ENCODE measurements at regions not wholly inside any gene's neighbourhood (a gene's known extent, or its start where the extent isn't known, plus 50 kb on each side); places are given as distances from the start of the nearest gene placed in this dataset.

DNA sequence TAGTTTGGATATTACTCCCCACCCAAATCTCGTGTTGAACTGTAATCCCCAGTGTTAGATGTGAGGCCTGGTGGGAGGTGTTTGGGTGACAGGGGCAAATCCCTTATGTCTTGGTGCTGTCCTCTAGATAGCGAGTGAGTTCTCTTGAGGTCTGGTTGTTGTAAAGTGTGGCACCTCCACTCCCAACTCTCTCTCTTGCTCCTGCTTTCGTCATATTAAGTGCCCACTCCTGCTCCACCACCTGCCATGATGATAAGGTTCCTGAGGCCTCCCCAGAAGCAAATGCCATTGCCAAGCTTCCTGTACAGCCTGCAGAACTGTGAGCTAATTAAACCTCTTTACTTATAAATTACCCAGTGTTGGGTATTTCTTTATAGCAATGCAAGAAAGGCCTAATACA is 944.3 kb downstream of the ADGRL3 start:
- no peak overlapping the region for H3K27ac ChIP-seq (ENCODE audit: low read length)
- in situ Hi-C loops (cut with HindIII; ENCODE audit: low pct_unique_long_range_greater_than_20kb, low sequenced_read_pairs), result no loop called here
- BruUV-seq (replicated peaks), result no TSS peak
- intact Hi-C loops (cut with micrococcal nuclease; ENCODE audit: unreplicated experiment), result no loop called here
- no peaks in the 10 kb centered on the region for H3K4me1 ChIP-seq (ENCODE audit: control insufficient read depth, insufficient read depth, low read length)
- H3K4me3 ChIP-seq (ENCODE audit: low read depth in 2 of 2, low read length in 2 of 2), result no peak overlapping the region
- POLR2A ChIA-PET, result no interaction called here
- ATAC-seq (no peak), DNase-seq (ENCODE audit: low read depth, low spot score) (no peak)
- CTCF ChIA-PET, result no interaction called here
- H3K9me3 ChIP-seq (ENCODE audit: control insufficient read depth, insufficient read depth, low read depth, low read length), result no peaks in the 10 kb centered on the region
- H3K27me3 ChIP-seq (ENCODE audit: control insufficient read depth, insufficient read depth, low read length), result no peaks in the 10 kb centered on the region
- H3K36me3 ChIP-seq (ENCODE audit: control insufficient read depth, insufficient read depth, low read length), result no peaks in the 10 kb centered on the region
- TF ChIP-seq TCF7L2 (IDR thresholded peaks at IDR 0.05; ENCODE audit: low read depth, low read length) (no peak), REST (IDR thresholded peaks at IDR 0.05; ENCODE audit: insufficient read depth in 1 of 2, low read depth in 2 of 2, low read length in 1 of 2) (no peak), SIN3A (IDR thresholded peaks at IDR 0.05; ENCODE audit: borderline replicate concordance, insufficient read depth, low read depth, low read length) (no peak), POLR2AphosphoS5 (IDR thresholded peaks at IDR 0.05; ENCODE audit: low read depth, low read length) (no peak)
- TF ChIP-seq, protein P1, sequence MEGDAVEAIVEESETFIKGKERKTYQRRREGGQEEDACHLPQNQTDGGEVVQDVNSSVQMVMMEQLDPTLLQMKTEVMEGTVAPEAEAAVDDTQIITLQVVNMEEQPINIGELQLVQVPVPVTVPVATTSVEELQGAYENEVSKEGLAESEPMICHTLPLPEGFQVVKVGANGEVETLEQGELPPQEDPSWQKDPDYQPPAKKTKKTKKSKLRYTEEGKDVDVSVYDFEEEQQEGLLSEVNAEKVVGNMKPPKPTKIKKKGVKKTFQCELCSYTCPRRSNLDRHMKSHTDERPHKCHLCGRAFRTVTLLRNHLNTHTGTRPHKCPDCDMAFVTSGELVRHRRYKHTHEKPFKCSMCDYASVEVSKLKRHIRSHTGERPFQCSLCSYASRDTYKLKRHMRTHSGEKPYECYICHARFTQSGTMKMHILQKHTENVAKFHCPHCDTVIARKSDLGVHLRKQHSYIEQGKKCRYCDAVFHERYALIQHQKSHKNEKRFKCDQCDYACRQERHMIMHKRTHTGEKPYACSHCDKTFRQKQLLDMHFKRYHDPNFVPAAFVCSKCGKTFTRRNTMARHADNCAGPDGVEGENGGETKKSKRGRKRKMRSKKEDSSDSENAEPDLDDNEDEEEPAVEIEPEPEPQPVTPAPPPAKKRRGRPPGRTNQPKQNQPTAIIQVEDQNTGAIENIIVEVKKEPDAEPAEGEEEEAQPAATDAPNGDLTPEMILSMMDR (IDR thresholded peaks at IDR 0.05), result no peak

GRCh38 chr4:62135565-62136156 is 935.5 kb downstream of the ADGRL3 start:
- no peak for DNase-seq (ENCODE audit: low read depth, low spot score)
- H3K36me3 ChIP-seq (ENCODE audit: control insufficient read depth, insufficient read depth, low read length), result no peaks in the 10 kb centered on the region
- no peaks in the 10 kb centered on the region for H3K27me3 ChIP-seq (ENCODE audit: control insufficient read depth, insufficient read depth, low read length)
- no peak overlapping the region for H3K27ac ChIP-seq (ENCODE audit: low read length)
- ChIA-PET POLR2A (no interaction called here), CTCF (no interaction called here)
- intact Hi-C loops (cut with micrococcal nuclease; ENCODE audit: unreplicated experiment), result no loop called here
- BruUV-seq (replicated peaks), result no TSS peak
- TF ChIP-seq, protein P1 (IDR thresholded peaks at IDR 0.05), result no peak
- no peak for TF ChIP-seq REST (IDR thresholded peaks at IDR 0.05; ENCODE audit: insufficient read depth in 1 of 2, low read depth in 2 of 2, low read length in 1 of 2)
- TF ChIP-seq TCF7L2 (IDR thresholded peaks at IDR 0.05; ENCODE audit: low read depth, low read length), result no peak
- TF ChIP-seq SIN3A (IDR thresholded peaks at IDR 0.05; ENCODE audit: borderline replicate concordance, insufficient read depth, low read depth, low read length), result no peak
- TF ChIP-seq POLR2AphosphoS5 (IDR thresholded peaks at IDR 0.05; ENCODE audit: low read depth, low read length), result no peak
- no peaks in the 10 kb centered on the region for H3K4me1 ChIP-seq (ENCODE audit: control insufficient read depth, insufficient read depth, low read length)
- ATAC-seq, result no peak
- in situ Hi-C loops (cut with HindIII; ENCODE audit: low pct_unique_long_range_greater_than_20kb, low sequenced_read_pairs), result no loop called here
- no peak overlapping the region for H3K4me3 ChIP-seq (ENCODE audit: low read depth in 2 of 2, low read length in 2 of 2)
- H3K9me3 ChIP-seq (ENCODE audit: control insufficient read depth, insufficient read depth, low read depth, low read length), result no peaks in the 10 kb centered on the region

Measured in Panc1 (cell line).